Rectal smooth muscle tissue (tissue), 1 donor: ENCODE measurements at regions not wholly inside any gene's neighbourhood (a gene's known extent, or its start where the extent isn't known, plus 50 kb on each side); places are given as distances from the start of the nearest gene placed in this dataset.
"Not testable (repeated sequence)": the region's sequence is repeated elsewhere in the genome, so short reads cannot be mapped to it uniquely, and the experiment has no call there.

Experiments
- H3K27ac ChIP-seq: one replicate; pipeline ENCODE4 v1.7.0; 2013; ENCODE audit warnings: low read depth, low read length, inconsistent platforms
- H3K27me3 ChIP-seq: one replicate; pipeline ENCODE4 v1.7.0; 2013; ENCODE audit warnings: low read length; ENCODE audit not compliant: control insufficient read depth, insufficient read depth
- H3K36me3 ChIP-seq: one replicate; pipeline ENCODE4 v1.7.0; 2013; ENCODE audit warnings: low read length; ENCODE audit not compliant: control insufficient read depth, insufficient read depth
- H3K4me1 ChIP-seq: one replicate; pipeline ENCODE4 v1.7.0; 2013; ENCODE audit warnings: low read length; ENCODE audit not compliant: control insufficient read depth, insufficient read depth
- H3K4me3 ChIP-seq: one replicate; pipeline ENCODE4 v1.7.0; 2013; ENCODE audit warnings: low read length
- H3K9ac ChIP-seq: one replicate; pipeline ENCODE4 v1.7.0; 2013; ENCODE audit warnings: low read length

DNA sequence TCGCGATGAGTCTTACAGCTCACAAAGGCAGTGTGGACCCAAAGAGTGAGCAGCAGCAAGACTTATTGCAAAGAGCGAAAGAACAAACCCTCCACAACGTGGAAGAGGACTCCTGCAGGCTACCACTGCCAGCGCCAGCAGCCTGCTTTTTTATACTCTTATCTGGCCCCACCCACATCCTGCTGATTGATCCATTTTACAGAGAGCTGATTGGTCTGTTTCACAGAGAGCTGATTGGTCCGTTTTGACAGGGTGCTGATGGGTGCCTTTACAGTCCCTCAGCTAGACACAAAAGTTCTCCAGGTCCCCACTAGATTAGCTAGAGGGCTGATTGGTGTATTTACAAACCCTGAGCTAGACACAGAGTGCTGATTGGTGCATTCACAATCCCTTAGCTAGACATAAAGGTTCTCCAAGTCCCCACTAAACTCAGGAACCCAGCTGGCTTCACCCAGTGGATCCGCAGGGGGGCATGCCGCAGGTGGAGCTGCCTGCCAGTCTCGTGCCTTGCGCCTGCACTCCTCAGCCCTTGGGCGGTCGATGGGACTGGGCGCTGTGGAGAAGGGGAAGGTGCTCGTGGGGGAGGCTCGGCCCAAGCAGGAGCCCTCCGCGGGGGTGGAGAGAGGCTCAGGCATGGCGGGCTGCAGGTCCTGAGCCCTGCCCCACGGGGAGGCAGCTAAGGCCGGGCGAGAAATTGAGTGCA is 75.7 kb downstream of the QDPR start:
- H3K27ac ChIP-seq, H3K4me3 ChIP-seq, H3K9ac ChIP-seq: not testable (repeated sequence)

DNA sequence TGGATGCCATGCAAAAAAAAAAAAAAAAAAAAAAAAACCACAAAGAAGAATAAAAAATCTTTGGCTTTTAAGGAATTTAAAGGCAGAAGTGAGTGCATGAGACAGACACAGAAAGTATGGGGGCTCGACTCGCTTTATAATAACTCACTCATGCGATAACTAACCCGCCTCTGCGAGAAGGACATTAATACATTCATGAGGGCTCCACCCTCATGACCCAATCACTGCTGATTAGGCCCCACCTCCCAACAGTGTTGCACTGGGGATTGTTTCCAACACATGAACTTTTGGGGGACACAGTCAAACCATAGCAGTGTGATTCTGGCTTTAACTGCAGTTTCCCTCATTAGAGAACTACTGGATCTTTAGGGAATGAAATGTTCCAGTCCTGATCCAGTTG is 78.1 kb downstream of the QDPR start:
- H3K4me1 ChIP-seq = no peaks in the 10 kb centered on the region
- H3K4me3 ChIP-seq = no peak overlapping the region
- H3K9ac ChIP-seq = no peak overlapping the region
- no peaks in the 10 kb centered on the region for H3K27me3 ChIP-seq
- H3K27ac ChIP-seq = no peak overlapping the region
- H3K36me3 ChIP-seq = no peaks in the 10 kb centered on the region

More for the DNA sequence above, 75.7 kb downstream of the QDPR start:
- not testable (repeated sequence) for H3K36me3 ChIP-seq, H3K4me1 ChIP-seq, H3K27me3 ChIP-seq

DNA sequence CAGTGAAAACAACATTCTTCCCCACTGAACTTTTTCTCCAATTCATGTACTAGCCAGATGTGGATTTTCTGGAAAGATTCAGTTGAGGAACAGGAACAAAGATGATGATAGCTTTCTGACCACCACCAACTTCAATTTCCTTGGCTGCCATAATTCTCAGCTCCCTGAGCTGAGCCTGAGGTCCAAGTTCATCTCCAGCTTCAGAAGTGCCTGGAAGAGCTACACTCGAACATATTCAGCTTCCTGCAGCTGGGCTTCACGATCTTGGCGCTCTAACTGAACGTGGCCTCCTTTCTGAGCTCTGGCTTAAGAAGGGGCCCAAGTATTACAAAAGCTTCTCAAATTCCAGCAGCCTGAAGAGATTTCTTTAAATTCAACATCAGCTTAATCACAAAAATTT is 83.9 kb downstream of the QDPR start:
- H3K27me3 ChIP-seq = no peaks in the 10 kb centered on the region
- H3K9ac ChIP-seq = no peak overlapping the region
- no peak overlapping the region for H3K4me3 ChIP-seq
- no peaks in the 10 kb centered on the region for H3K4me1 ChIP-seq
- no peaks in the 10 kb centered on the region for H3K36me3 ChIP-seq
- no peak overlapping the region for H3K27ac ChIP-seq

DNA sequence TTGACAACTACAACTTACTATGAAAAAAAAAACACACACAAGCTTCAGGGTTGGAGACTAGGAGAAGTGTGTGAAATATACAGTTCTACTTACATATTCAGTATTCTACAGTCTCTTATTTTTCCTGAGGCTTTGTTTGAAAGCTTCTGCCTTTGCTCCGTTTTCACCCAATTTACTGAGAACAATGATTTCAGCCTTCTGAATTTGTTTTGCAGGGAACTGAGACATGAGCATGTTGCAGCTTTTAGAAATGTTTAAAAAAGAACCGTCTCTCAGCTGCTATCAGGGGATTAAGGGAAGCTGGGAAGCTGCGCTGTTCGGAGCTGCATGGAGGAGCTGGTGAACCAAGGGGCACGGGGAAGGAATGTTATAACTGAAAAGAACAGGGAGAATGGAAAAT is 85.7 kb downstream of the QDPR start:
- Histone ChIP-seq H3K9ac (no peak overlapping the region), H3K4me3 (no peak overlapping the region), H3K4me1 (no peaks in the 10 kb centered on the region), H3K27ac (no peak overlapping the region), H3K27me3 (no peaks in the 10 kb centered on the region), H3K36me3 (no peaks in the 10 kb centered on the region)

DNA sequence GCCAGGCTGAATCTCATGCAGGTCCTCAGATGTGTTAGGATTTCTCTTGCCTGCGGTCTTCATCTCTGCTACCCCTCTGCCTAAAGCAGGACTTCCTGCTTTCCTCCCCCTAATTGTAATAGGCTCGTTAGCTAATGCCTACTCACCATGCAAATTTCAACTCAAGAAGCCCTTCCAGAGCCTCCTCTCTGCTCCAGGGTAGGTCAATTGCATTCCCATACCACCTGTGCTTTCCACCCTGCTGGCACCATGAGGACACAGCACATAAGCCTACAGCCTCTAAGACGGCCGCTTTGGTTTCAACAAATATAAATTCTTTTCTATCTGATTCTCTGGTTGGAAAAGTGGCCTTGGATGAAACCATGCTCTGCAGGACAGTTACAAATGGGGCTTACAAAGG is 93.9 kb downstream of the QDPR start:
- Histone ChIP-seq H3K9ac (no peak overlapping the region), H3K36me3 (no peaks in the 10 kb centered on the region), H3K4me1 (no peaks in the 10 kb centered on the region), H3K27ac (no peak overlapping the region), H3K4me3 (no peak overlapping the region), H3K27me3 (no peaks in the 10 kb centered on the region)

DNA sequence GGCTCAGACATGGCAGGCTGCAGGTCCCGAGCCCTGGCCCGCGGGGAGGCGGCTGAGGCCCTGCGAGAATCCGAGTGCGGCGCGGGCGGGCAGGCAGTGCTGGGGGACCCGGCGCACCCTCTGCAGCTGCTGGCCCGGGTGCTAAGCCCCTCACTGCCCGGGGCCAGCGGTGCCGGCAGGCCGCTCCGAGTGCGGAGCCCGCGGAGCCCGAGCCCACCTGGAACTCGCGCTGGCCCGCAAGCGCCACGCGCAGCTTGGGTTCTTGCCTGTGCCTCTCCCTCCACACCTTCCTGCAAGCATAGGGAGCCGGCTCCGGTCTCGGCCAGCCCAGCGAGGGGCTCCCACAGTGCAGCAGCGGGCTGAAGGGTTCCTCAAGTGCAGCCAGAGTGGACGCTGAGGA is 97.5 kb downstream of the QDPR start:
- Histone ChIP-seq H3K36me3 (no peaks in the 10 kb centered on the region), H3K4me1 (no peaks in the 10 kb centered on the region), H3K9ac (no peak overlapping the region), H3K27ac (no peak overlapping the region), H3K27me3 (no peaks in the 10 kb centered on the region), H3K4me3 (no peak overlapping the region)

DNA sequence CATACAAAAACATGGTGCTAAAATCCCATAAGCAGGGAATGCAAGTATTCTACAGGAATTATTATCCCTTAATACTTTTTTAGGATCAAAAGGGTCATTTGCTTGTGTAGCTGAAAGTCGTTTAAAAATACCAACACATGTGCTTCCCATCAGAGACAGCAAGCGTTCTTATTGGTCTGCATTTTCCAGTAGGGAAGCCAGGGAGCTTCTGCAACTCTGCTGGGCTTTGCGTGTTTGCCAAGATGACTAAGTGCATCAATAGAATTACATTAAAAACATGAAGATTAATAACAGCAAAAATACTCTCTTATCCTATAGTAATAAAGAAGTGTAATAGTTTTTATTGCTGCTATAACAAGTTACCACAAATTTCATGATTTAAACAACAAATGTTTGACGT is 111.2 kb downstream of the QDPR start:
- Histone ChIP-seq H3K4me1 (no peaks in the 10 kb centered on the region), H3K27ac (no peak overlapping the region), H3K27me3 (no peaks in the 10 kb centered on the region), H3K36me3 (no peaks in the 10 kb centered on the region), H3K4me3 (no peak overlapping the region), H3K9ac (no peak overlapping the region)

DNA sequence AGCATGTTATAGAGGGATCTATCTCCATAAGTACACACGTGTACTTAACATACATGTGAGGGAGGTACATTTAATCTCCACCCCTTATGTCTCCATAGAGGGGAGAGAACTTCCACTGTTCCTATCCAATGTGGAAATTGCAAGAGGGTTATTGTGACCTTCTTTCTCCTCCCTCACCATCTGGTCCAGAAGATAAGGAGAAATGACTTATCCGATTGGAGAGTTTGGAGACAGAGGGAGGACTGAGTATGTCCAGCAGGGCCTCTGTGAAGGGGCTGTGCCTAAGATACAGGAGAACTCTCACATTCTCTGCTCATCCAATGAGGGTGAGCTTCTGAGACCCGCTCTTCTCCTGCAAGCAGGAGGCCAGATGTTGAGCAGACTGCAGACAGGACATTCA is 113.1 kb downstream of the QDPR start:
- Histone ChIP-seq H3K4me1 (no peaks in the 10 kb centered on the region), H3K36me3 (no peaks in the 10 kb centered on the region)

DNA sequence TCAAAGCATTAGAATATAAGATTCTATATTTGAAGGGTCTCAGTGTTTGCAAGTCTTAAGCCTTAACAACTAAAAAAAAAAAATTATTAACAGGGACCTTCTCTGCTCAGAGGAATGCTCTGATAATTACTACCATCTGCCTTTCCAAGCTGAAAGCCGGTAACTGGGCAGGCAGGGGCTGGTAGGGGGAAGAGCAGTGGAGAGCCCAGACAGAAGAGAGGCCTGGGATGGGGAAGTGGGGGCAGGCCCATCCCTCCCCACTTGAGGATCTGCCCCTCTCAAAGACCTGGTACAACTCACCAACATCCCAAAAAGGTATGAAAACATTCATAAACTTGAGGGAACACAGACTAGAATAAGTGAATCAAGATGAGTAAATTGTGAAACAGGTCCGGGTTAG is 113.9 kb downstream of the QDPR start:
- Histone ChIP-seq H3K36me3 (no peaks in the 10 kb centered on the region), H3K27ac (no peak overlapping the region), H3K9ac (no peak overlapping the region), H3K27me3 (no peaks in the 10 kb centered on the region), H3K4me3 (no peak overlapping the region), H3K4me1 (no peaks in the 10 kb centered on the region)

More for the DNA sequence above, 113.1 kb downstream of the QDPR start:
- no peak overlapping the region for H3K4me3 ChIP-seq
- no peak overlapping the region for H3K9ac ChIP-seq
- H3K27me3 ChIP-seq = no peaks in the 10 kb centered on the region
- H3K27ac ChIP-seq = no peak overlapping the region

DNA sequence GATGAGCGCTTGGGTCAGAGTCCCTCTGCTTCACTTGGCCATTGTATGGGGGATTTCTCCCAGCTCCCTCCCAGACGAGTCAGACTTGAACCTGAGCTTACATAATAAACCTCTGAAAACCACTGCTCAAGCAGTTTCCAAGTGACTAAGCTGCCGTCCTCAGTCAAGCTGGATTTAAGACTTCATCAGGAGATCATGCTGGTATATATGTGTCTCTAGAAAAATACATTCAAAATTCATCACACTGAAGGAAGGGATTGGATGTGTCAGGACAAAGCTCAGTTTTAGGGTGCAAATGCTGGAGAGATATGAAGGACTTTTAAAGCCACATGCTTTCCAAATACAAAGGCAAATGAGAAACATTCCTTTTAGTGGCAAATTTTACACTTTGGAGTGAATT is 114.3 kb downstream of the QDPR start:
- Histone ChIP-seq H3K4me3 (no peak overlapping the region), H3K27me3 (no peaks in the 10 kb centered on the region), H3K36me3 (no peaks in the 10 kb centered on the region), H3K9ac (no peak overlapping the region), H3K4me1 (no peaks in the 10 kb centered on the region), H3K27ac (no peak overlapping the region)

DNA sequence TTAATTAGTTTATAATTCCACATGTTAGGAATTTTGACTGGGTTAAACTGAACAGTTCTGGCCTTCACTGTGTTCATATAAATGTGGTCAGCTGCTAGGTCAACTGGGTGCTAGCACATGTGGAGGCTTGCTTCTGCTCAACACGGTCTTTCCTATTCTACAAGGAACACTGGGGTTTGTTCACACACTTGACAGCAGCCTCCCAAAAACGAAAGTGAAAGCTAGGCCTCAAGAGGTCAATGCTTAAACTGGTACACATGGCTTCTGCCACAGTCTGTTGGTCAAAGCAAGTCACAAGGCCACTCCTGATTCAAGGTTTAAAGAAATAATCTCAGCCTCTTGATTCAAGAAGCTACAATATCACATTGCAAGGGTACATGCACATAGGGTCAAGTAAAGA is 126.5 kb downstream of the QDPR start:
- H3K27ac ChIP-seq = no peak overlapping the region

DNA sequence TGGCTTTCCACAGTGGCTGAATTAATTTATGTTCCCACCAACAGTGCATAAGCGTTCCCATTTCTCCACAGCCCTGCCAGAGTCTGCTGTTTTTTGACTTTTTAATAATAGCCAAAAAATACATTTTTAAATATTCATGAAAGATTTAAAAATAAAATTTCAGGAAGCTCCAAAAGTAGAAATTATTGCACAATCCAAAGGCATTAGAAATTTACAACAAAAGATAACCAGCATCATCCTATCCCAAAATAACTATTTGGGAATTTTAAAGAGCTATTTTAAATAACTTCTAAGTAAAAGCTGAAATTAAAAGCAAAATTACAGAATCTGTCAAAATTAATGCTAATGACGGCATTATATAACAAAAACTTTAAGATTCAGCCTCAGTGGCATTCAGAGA is 131.5 kb downstream of the QDPR start:
- Histone ChIP-seq H3K36me3 (no peaks in the 10 kb centered on the region), H3K4me1 (no peaks in the 10 kb centered on the region), H3K27me3 (no peaks in the 10 kb centered on the region), H3K4me3 (no peak overlapping the region), H3K9ac (no peak overlapping the region), H3K27ac (no peak overlapping the region)

More for the DNA sequence above, 126.5 kb downstream of the QDPR start:
- Histone ChIP-seq H3K4me1 (no peaks in the 10 kb centered on the region), H3K9ac (no peak overlapping the region), H3K36me3 (no peaks in the 10 kb centered on the region), H3K27me3 (no peaks in the 10 kb centered on the region), H3K4me3 (no peak overlapping the region)

DNA sequence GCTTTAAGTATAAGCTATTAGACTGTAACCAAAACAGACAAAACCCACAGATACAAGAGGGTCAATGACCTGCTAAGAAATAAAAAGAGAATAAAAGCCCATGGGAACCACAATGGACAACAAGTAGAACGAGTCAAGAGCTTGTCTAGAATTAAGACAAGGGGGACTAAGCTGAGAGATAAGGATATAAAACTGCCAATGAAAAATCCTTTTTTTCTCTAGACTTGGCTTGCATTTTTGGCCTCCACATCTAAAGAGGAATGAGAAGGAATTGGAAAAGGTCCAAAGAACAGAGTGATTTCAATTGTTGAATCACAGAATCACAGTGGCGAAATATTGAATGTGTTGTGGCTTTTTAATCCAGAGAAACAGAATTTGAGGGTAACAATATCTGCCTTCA is 135.7 kb downstream of the QDPR start:
- no peak overlapping the region for H3K4me3 ChIP-seq
- no peak overlapping the region for H3K27ac ChIP-seq
- H3K36me3 ChIP-seq = no peaks in the 10 kb centered on the region
- no peaks in the 10 kb centered on the region for H3K4me1 ChIP-seq
- no peak overlapping the region for H3K9ac ChIP-seq
- no peaks in the 10 kb centered on the region for H3K27me3 ChIP-seq
